Liver (tissue), 3 donors: ENCODE measurements at regions not wholly inside any gene's neighbourhood (a gene's known extent, or its start where the extent isn't known, plus 50 kb on each side); places are given as distances from the start of the nearest gene placed in this dataset.

Experiments
- CTCF ChIP-seq: fragments of 150-350 bp; IDR thresholded peaks from 2 replicates; pipeline ENCODE4 v1.5.1; 2017; ENCODE audit warnings: improper control_type of control experiment, low read depth, low read length; ENCODE audit not compliant: missing input control
- HNF4A ChIP-seq, 2 donors: conservative IDR thresholded peaks; 2 replicates each; pipeline ENCODE4 v1.6.1; 2016; ENCODE audit warnings: antibody characterized with exemption in 2 of 2, mild to moderate bottlenecking in 2 of 2
- RAD21 ChIP-seq, 2 donors: IDR thresholded peaks; 2 replicates each; pipeline ENCODE4 v1.6.1; 2016; ENCODE audit warnings: antibody characterized with exemption in 2 of 2, mild to moderate bottlenecking in 2 of 2
- REST ChIP-seq: IDR thresholded peaks from 2 replicates; pipeline ENCODE4 v1.6.1; 2016; ENCODE audit warnings: antibody characterized with exemption, mild to moderate bottlenecking
- donor health status: healthy.
- donor health status: healthy.

GRCh38 chr6:55983861-55984260, 108.5 kb upstream of the BMP5 start:
- TF ChIP-seq CTCF (no peak), RAD21 (IDR thresholded peaks at IDR 0.05) (no peak), REST (no peak), HNF4A (conservative IDR thresholded peaks at IDR 0.05) (no peak)
